Vagina (tissue), 2 donors: ENCODE measurements at regions not wholly inside any gene's neighbourhood (a gene's known extent, or its start where the extent isn't known, plus 50 kb on each side); places are given as distances from the start of the nearest gene placed in this dataset.

Experiments
- CTCF ChIP-seq, 3 experiments: fragments of 450-650 bp in 2 of 3; fragments of 200-600 bp in 1 of 3; sonication (generic) in 1 of 3; IDR thresholded peaks; one replicate each; pipeline ENCODE4 v1.5.1; 2017 to 2019; ENCODE audit warnings: antibody characterized with exemption in 3 of 3, mild to moderate bottlenecking in 2 of 3, moderate library complexity in 2 of 3
- POLR2A ChIP-seq, 2 donors: fragments of 450-650 bp; IDR thresholded peaks; one replicate each; pipeline ENCODE4 v1.6.1; 2017; ENCODE audit warnings: antibody characterized with exemption in 2 of 2, mild to moderate bottlenecking in 2 of 2, moderate library complexity in 2 of 2

- TF ChIP-seq CTCF (IDR thresholded peaks at IDR 0.05) (no peak), POLR2A (IDR thresholded peaks at IDR 0.05) (no peak)
These were observed 494.6 kb upstream of the FAT3 start for GRCh38 chr11:91730057-91730456.
